NT2/D1 (cell line): ENCODE measurements at regions not wholly inside any gene's neighbourhood (a gene's known extent, or its start where the extent isn't known, plus 50 kb on each side); places are given as distances from the start of the nearest gene placed in this dataset.

Source experiments
- SUZ12 ChIP-seq: IDR thresholded peaks from 2 replicates; pipeline ENCODE4 v1.6.1; 2011; ENCODE audit not compliant: insufficient read length, insufficient read depth; ENCODE audit errors: extremely low read depth
- YY1 ChIP-seq: IDR thresholded peaks from 2 replicates; pipeline ENCODE4 v1.6.1; 2011; ENCODE audit not compliant: insufficient read length, insufficient read depth

DNA sequence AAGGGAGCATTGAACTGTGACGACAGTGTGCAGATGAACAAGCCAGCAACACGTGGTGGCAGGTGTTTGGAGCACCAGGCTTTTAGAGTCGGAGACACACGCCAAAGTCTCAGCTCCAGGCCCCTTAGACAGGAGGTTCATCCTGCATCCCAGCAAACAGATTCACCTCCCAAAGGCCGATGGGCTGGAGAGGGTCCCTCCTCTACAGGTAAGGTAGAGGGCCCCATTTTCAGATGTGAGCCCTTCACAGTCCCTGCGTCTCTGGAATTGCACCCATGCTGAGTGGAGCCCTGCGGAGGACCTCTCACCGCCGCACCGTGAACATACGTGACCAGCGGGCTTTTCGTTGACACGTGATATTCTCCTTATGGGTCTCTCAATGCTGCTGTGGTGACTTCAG, 109.0 kb upstream of the B3GAT1 start:
- TF ChIP-seq SUZ12 = no peak
- no peak for TF ChIP-seq YY1
